ENCODE measurements at regions not wholly inside any gene's neighbourhood (a gene's known extent, or its start where the extent isn't known, plus 50 kb on each side); places are given as distances from the start of the nearest gene placed in this dataset.

- TF ChIP-seq CTCF (IDR thresholded peaks at IDR 0.05) (no peak), POLR2A (IDR thresholded peaks at IDR 0.05) (no peak)
These were observed 541.2 kb downstream of the MIAT start for GRCh38 chr22:27198518-27199035.

Measured in vagina (tissue), 2 donors.